Heart left ventricle (tissue), 16 donors: ENCODE measurements at regions not wholly inside any gene's neighbourhood (a gene's known extent, or its start where the extent isn't known, plus 50 kb on each side); places are given as distances from the start of the nearest gene placed in this dataset.

Experiments
- ATAC-seq, 4 donors: fragments of 200-7000 bp; cut with Tn5 transposase; one replicate each; pipeline ENCODE4 v1.9.1; 2020 to 2022; ENCODE audit warnings: moderate library complexity in 4 of 4, mild to moderate bottlenecking in 3 of 4, moderate number of reproducible peaks in 1 of 4
- DNase-seq, 5 donors: peaks; one replicate each; pipeline ENCODE4 v3.0.0-alpha.2; 2020
- H3K27ac ChIP-seq, 12 donors: fragments of 200-600 bp; sonication (generic) in 4 of 12; one replicate each; pipeline versions ENCODE4 v1.5.0 to v1.8.0; 2016 to 2022; ENCODE audit warnings: mild to moderate bottlenecking in 2 of 12
- H3K27me3 ChIP-seq, 9 donors: fragments of 200-600 bp; sonication (generic) in 2 of 9; one replicate each; pipeline versions ENCODE4 v1.5.1 to v1.8.0; 2016 to 2022; ENCODE audit warnings: mild to moderate bottlenecking in 3 of 9
- H3K36me3 ChIP-seq, 9 donors: fragments of 200-600 bp; sonication (generic) in 2 of 9; one replicate each; pipeline versions ENCODE4 v1.5.0 to v1.8.0; 2018 to 2022; ENCODE audit warnings: mild to moderate bottlenecking in 2 of 9
- H3K4me1 ChIP-seq, 12 donors: fragments of 200-600 bp; sonication (generic) in 4 of 12; one replicate each; pipeline versions ENCODE4 v1.5.0 to v1.8.0; 2016 to 2022; ENCODE audit warnings: mild to moderate bottlenecking in 3 of 12
- H3K4me3 ChIP-seq, 12 donors: fragments of 200-600 bp; sonication (generic) in 4 of 12; one replicate each; pipeline versions ENCODE4 v1.5.0 to v1.8.0; 2017 to 2022; ENCODE audit warnings: mild to moderate bottlenecking in 9 of 12, moderate library complexity in 4 of 12
- H3K9me3 ChIP-seq, 12 donors: fragments of 200-600 bp; sonication (generic) in 4 of 12; one replicate each; pipeline versions ENCODE4 v1.5.0 to v1.8.0; 2016 to 2022; ENCODE audit warnings: mild to moderate bottlenecking in 1 of 12
- CTCF ChIP-seq, 12 donors: fragments of 200-600 bp; sonication (generic) in 4 of 12; IDR thresholded peaks; one replicate each; pipeline versions ENCODE4 v1.5.0 to v1.8.0; 2018 to 2022; ENCODE audit warnings: antibody characterized with exemption in 12 of 12, mild to moderate bottlenecking in 5 of 12
- POLR2A ChIP-seq, 2 donors: fragments of 450-650 bp; IDR thresholded peaks; one replicate each; pipeline ENCODE4 v1.6.1; 2017; ENCODE audit warnings: antibody characterized with exemption in 2 of 2, mild to moderate bottlenecking in 2 of 2, moderate library complexity in 2 of 2
- WGBS, 4 donors: extraction: QIAGEN DNeasy Blood & Tissue Kit in 2 of 4; methylation state at CpG; one replicate each; pipeline versions ENCODE4 v1.1.5 to v1.1.7; 2013 to 2018; 5-methylcytosine and 5-hydroxymethylcytosine counted together
- intact Hi-C, 10 donors: fragments of 100-400 bp; cut with DNase I; formaldehyde crosslinking; loops; one replicate each; pipeline versions ENCODE4 v1.11.1 to v1.14.2; 2022
- donor health status: ischemic (EF 13 %, LVEDD 7.1; RV severe dilation, severe dysfunction).
- donor health status: healthy with polysubstance abuse.
- donor health status: DM: no; HTN: yes; CAD: no.
- donor health status: DM: no; HTN: no; CAD: no.
- donor health status: ischemic (EF 25% LVEDD 6.9; RV normal size, moderate dysfunction).
- donor health status: ischemic (EF 25% LVEDD 5.7; RV mildly dilated, moderate dysfunction).
- donor health status: healthy.
- donor health status: DM: yes; HTN: yes; CAD: no.
- donor health status: ischemic (EF 35%, LVEDD 5.7; RV mildly dilated, moderate dysfunction).
- donor health status: nonischemic (EF 11% LVEDD 7.7; RV severe dilation, severe dysfunction).
- donor health status: DM: yes; HTN: yes; CAD: no.
- donor health status: PGD.
- donor health status: ischemic (EF 29% LVEDD 5.4; RV normal size, mild dysfunction).
- donor health status: nonischemic (EF 23%, LVEDD 6.1; RV moderate dilation, normal function).

GRCh38 chr5:7244208-7244607 is 151.7 kb upstream of the ADCY2 start:
- WGBS, 4 donors = 73 to 87% (median 79%) methylated on average over 3 of the region's 3 CpGs
- H3K27ac ChIP-seq = no peak overlapping the region
- no peaks in the 10 kb centered on the region for H3K36me3 ChIP-seq
- H3K4me3 ChIP-seq = no peak overlapping the region
- H3K4me1 ChIP-seq = no peaks in the 10 kb centered on the region
- TF ChIP-seq CTCF (IDR thresholded peaks at IDR 0.05) = no peak
- no peak for TF ChIP-seq POLR2A (IDR thresholded peaks at IDR 0.05)
- no peaks in the 10 kb centered on the region for H3K9me3 ChIP-seq
- H3K27me3 ChIP-seq = peaks cover 0 to 5% (median 0%) of the 10 kb centered on the region in 9 donors
- ATAC-seq (no peak), DNase-seq (no peak)
- intact Hi-C loops = no loop called here

- Histone ChIP-seq H3K27ac (no peak overlapping the region), H3K27me3 (peaks cover 0 to 5% (median 0%) of the 10 kb centered on the region in 9 donors), H3K9me3 (no peaks in the 10 kb centered on the region), H3K4me1 (no peaks in the 10 kb centered on the region), H3K4me3 (no peak overlapping the region), H3K36me3 (no peaks in the 10 kb centered on the region)
- DNase-seq (no peak), ATAC-seq (no peak)
- 65 to 79% (median 71%) methylated on average over 2 of the region's 2 CpGs for WGBS, 4 donors
- no peak for TF ChIP-seq POLR2A (IDR thresholded peaks at IDR 0.05)
- TF ChIP-seq CTCF (IDR thresholded peaks at IDR 0.05) = no peak
- intact Hi-C loops = no loop called here
These were observed 150.8 kb upstream of the ADCY2 start for GRCh38 chr5:7245121-7245651.

- H3K27ac ChIP-seq = no peak overlapping the region
- intact Hi-C loops = no loop called here
- TF ChIP-seq CTCF (IDR thresholded peaks at IDR 0.05) = no peak
- TF ChIP-seq POLR2A (IDR thresholded peaks at IDR 0.05) = no peak
- no peak overlapping the region for H3K4me3 ChIP-seq
- peaks cover 0 to 5% (median 0%) of the 10 kb centered on the region in 9 donors for H3K27me3 ChIP-seq
- H3K9me3 ChIP-seq = no peaks in the 10 kb centered on the region
- no peak for DNase-seq
- no peak for ATAC-seq
- H3K4me1 ChIP-seq = no peaks in the 10 kb centered on the region
- WGBS, 4 donors = 71 to 85% (median 73%) methylated on average over 1 of the region's 1 CpG
- H3K36me3 ChIP-seq = no peaks in the 10 kb centered on the region
These were observed 149.7 kb upstream of the ADCY2 start for GRCh38 chr5:7246287-7246686.

- H3K4me1 ChIP-seq = no peaks in the 10 kb centered on the region
- ATAC-seq (no peak), DNase-seq (no peak)
- TF ChIP-seq POLR2A (IDR thresholded peaks at IDR 0.05) (no peak), CTCF (IDR thresholded peaks at IDR 0.05) (no peak)
- peak overlapping the region in 2 of 12 donors; percentile 3 to 81 for H3K27ac ChIP-seq
- intact Hi-C loops = no loop called here
- peak overlapping the region in 5 of 12 donors; percentile 12 to 36 (median 23) for H3K4me3 ChIP-seq
- WGBS, 4 donors = 67 to 81% (median 71%) methylated on average over 2 of the region's 2 CpGs
- no peaks in the 10 kb centered on the region for H3K9me3 ChIP-seq
- no peaks in the 10 kb centered on the region for H3K36me3 ChIP-seq
- no peaks in the 10 kb centered on the region for H3K27me3 ChIP-seq
These were observed 145.9 kb upstream of the ADCY2 start for GRCh38 chr5:7250004-7250403.
